GM13977 (cell line): ENCODE measurements at regions not wholly inside any gene's neighbourhood (a gene's known extent, or its start where the extent isn't known, plus 50 kb on each side); places are given as distances from the start of the nearest gene placed in this dataset.

Experiments
- DNase-seq: peaks from one replicate; pipeline ENCODE4 v3.0.0; 2012; ENCODE audit warnings: low spot score
- in situ Hi-C: fragments of 300-500 bp; cut with MboI; formaldehyde crosslinking; loops from one replicate; pipeline ENCODE4 v1.12.0; 2022; ENCODE audit warnings: low sequenced_read_pairs, low pct_unique_long_range_greater_than_20kb, mixed read lengths, inconsistent platforms; ENCODE audit not compliant: unreplicated experiment
- TF ChIP-seq, protein P1 (sequence below): IDR thresholded peaks from 2 replicates; pipeline ENCODE4 v1.5.1; 2012; ENCODE audit warnings: mild to moderate bottlenecking, control low read depth; ENCODE audit not compliant: insufficient read depth; ENCODE audit errors: extremely low read depth, missing control alignments

DNA sequence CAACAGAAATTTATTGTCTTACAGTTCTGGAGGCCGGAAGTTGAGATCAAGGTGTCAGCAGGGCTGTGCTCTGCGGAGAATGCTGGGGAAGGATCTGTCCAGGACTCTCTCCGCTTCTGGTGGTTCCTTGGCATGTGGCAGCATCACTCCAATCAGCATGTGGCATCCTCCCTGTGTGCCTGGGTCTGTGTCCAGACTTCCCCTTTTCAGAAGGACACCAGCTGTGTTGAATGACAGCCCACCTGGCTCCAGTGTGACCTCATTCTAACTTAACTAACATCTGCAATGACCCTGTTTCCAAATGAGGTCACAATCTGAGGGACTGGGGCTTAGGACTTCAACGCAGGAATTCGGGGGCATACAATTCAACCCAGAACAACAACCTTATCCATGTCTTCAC lies 141.9 kb downstream of the BMS1 start:
- in situ Hi-C loops, result no loop called here
- TF ChIP-seq, protein P1, sequence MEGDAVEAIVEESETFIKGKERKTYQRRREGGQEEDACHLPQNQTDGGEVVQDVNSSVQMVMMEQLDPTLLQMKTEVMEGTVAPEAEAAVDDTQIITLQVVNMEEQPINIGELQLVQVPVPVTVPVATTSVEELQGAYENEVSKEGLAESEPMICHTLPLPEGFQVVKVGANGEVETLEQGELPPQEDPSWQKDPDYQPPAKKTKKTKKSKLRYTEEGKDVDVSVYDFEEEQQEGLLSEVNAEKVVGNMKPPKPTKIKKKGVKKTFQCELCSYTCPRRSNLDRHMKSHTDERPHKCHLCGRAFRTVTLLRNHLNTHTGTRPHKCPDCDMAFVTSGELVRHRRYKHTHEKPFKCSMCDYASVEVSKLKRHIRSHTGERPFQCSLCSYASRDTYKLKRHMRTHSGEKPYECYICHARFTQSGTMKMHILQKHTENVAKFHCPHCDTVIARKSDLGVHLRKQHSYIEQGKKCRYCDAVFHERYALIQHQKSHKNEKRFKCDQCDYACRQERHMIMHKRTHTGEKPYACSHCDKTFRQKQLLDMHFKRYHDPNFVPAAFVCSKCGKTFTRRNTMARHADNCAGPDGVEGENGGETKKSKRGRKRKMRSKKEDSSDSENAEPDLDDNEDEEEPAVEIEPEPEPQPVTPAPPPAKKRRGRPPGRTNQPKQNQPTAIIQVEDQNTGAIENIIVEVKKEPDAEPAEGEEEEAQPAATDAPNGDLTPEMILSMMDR, result no peak
- DNase-seq, result no peak

DNA sequence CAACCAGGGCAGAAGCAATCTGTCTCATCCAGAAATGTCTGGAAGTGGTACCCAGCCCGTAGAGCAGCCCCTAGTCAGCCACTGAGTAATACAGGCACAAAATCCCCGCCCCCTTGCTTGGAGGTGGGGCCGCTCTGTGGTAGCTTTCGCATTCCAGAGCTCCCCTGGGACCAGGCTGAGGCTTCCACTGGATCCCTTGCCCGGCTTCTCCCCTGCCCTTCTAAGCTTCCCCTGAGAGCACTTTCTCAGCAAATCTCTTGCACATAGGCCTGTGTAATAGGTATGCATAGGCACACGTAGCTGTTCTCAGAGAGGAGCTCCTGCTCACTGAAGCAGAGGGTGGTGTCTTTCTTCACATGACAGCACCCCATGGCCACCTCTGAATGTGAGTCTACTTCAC lies 144.2 kb downstream of the BMS1 start:
- DNase-seq, result no peak
- TF ChIP-seq, protein P1, result no peak
- in situ Hi-C loops, result no loop called here

DNA sequence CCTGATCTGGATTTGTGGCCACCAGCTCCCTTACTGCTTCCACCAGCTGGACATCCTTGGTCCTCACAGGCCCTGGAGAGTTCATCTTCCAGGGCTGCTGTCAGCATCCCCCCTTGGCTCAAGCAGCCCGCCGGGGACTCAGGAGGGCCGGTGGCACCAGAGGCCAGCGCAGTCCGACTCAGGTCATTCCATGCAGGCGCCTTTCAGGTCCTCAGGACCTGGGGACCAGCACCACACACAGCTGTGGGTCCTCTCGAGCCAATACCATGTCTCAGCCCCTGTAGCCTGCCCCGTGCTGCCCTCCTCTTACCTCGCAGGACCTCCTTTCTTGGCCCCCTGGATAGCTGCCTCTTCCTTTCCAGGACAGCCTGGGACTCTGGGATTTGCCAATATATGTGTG lies 145.5 kb downstream of the BMS1 start:
- TF ChIP-seq, protein P1, result no peak
- in situ Hi-C loops, result no loop called here
- DNase-seq, result no peak

DNA sequence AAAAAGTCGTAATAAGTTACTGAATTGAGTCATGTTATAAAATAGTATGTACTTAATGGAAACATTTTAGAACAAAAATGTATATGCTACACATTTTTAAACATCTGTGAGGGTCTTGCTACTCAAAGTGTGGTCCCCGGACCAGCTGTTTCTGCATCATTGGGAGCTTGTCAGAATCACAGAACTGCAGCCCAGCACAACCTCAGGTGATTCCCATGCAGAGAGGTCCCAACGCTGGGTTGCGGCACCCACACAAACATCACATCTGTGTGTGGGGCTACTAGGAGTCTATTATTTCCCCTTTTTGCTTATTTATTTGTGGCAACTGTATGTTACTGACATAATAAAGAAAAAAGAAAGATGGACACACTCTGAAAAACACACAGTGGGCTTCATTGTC lies 146.6 kb downstream of the BMS1 start:
- in situ Hi-C loops, result no loop called here
- DNase-seq, result no peak
- TF ChIP-seq, protein P1, result no peak

DNA sequence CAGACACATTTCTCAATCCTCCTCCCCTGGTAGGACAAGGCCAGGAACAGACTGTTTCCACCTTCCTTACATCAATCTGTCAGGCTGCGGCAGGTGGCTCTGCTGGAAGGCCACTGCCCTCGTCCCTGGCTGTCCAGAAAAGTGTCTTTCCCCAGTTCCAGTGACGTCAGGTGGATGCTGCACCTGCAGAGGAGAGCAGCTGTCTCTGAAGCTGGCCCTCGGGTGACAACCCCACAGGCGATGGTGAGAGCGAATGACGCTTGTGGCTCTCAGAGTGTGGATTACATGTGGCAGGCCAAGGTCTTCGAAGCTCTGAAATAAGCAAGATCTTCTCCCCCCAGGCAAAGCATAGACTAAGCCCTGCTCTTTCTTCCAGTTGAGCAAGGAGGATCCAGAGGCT lies 146.9 kb upstream of the RET start:
- TF ChIP-seq, protein P1, result no peak
- DNase-seq, result no peak
- in situ Hi-C loops, result no loop called here

DNA sequence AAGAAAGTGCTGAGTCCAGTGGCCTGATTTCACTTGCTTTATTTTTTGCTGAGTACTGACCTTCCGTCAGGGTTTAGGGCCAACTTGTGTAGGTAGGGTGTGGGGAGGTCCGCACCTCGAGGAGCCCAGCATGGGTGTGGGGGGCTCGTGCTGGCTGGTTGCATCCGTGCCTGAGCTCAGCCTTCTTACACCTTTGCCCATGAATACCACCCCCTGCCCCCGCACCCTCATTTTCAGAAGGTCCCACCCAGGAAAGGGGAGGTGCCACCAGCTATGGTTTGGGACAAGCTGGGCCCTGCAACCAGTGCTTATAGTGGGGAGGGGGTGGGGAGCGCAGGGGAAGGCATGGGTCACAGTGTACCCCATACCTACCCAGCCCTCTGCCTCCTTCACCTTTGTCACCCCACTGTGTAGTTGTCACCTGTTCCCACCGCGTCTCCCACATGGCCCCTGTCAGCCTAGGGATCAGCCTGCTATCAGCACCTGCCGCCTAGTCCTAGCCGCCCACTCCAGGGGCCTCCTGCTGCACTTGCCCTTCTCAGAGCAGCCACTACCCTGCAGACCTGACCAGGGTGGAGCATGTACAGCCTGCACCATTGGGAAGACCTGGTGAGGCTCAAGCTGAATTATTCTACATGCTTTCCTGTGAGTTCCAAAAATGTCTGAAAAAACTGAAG lies 146.2 kb upstream of the RET start:
- in situ Hi-C loops, result no loop called here
- TF ChIP-seq, protein P1, result no peak
- no peak for DNase-seq
